Upper lobe of left lung (tissue), 6 donors: ENCODE measurements at regions not wholly inside any gene's neighbourhood (a gene's known extent, or its start where the extent isn't known, plus 50 kb on each side); places are given as distances from the start of the nearest gene placed in this dataset.

ENCODE experiments used
- ATAC-seq, 2 donors: fragments of 200-7000 bp; cut with Tn5 transposase; one replicate each; pipeline ENCODE4 v1.9.1; 2022; ENCODE audit warnings: mild to moderate bottlenecking in 2 of 2, moderate library complexity in 2 of 2; ENCODE audit not compliant: low FRiP score in 2 of 2
- DNase-seq, 2 donors: peaks; one replicate each; pipeline ENCODE4 v3.0.0-alpha.2; 2019 to 2020
- H3K27ac ChIP-seq, 4 donors: fragments of 200-600 bp; sonication (generic); one replicate each; pipeline ENCODE4 v1.5.1; 2016 to 2019
- H3K27me3 ChIP-seq, 4 donors: fragments of 200-600 bp; sonication (generic); one replicate each; pipeline ENCODE4 v1.5.1; 2017 to 2019
- H3K36me3 ChIP-seq, 4 donors: fragments of 200-600 bp; sonication (generic); one replicate each; pipeline ENCODE4 v1.5.1; 2016 to 2019
- H3K4me1 ChIP-seq, 4 donors: fragments of 200-600 bp; sonication (generic); one replicate each; pipeline ENCODE4 v1.5.1; 2018 to 2019
- H3K4me3 ChIP-seq, 4 donors: fragments of 200-600 bp; sonication (generic); one replicate each; pipeline ENCODE4 v1.5.1; 2017 to 2019; ENCODE audit warnings: mild to moderate bottlenecking in 2 of 4, moderate library complexity in 1 of 4
- H3K9me3 ChIP-seq, 4 donors: fragments of 200-600 bp; sonication (generic); one replicate each; pipeline ENCODE4 v1.5.1; 2018 to 2019
- EP300 ChIP-seq, 4 donors: sonication (generic); formaldehyde crosslinking; IDR thresholded peaks; one replicate each; pipeline ENCODE4 v1.5.1; 2017; ENCODE audit warnings: antibody characterized with exemption in 4 of 4, control low read depth in 2 of 4
- POLR2A ChIP-seq, 4 donors: fragments of 450-650 bp; IDR thresholded peaks; one replicate each; pipeline ENCODE4 v1.5.1; 2016 to 2017; ENCODE audit warnings: antibody characterized with exemption in 4 of 4, mild to moderate bottlenecking in 2 of 4
- POLR2AphosphoS5 ChIP-seq, 2 donors: sonication (generic); formaldehyde crosslinking; IDR thresholded peaks; one replicate each; pipeline ENCODE4 v1.5.1; 2017; ENCODE audit warnings: antibody characterized with exemption in 2 of 2
- WGBS, 2 donors: methylation state at CpG; one replicate each; pipeline ENCODE4 v1.1.5; 2017 to 2018; 5-methylcytosine and 5-hydroxymethylcytosine counted together
- TF ChIP-seq, protein P1 (sequence below), 6 experiments: fragments of 450-650 bp in 4 of 6; fragments of 200-600 bp in 2 of 6; sonication (generic) in 2 of 6; IDR thresholded peaks; one replicate each; pipeline ENCODE4 v1.5.1; 2016 to 2019; ENCODE audit warnings: antibody characterized with exemption in 6 of 6
- donor health status: DM: no; HTN: no; CAD: no; lungs with moderate emphysema.
- donor health status: DM: no; HTN: yes; CAD: no; lungs with severe emphysema.

GRCh38 chr1:36561361-36561724 is 78.6 kb upstream of the CSF3R start:
- Histone ChIP-seq H3K9me3 (no peaks in the 10 kb centered on the region), H3K36me3 (no peaks in the 10 kb centered on the region), H3K27ac (no peak overlapping the region), H3K27me3 (no peaks in the 10 kb centered on the region), H3K4me1 (no peaks in the 10 kb centered on the region), H3K4me3 (no peak overlapping the region)
- ATAC-seq, result no peak
- no peak for TF ChIP-seq POLR2A (IDR thresholded peaks at IDR 0.05)
- no peak for TF ChIP-seq EP300 (IDR thresholded peaks at IDR 0.05)
- no peak for TF ChIP-seq POLR2AphosphoS5 (IDR thresholded peaks at IDR 0.05)
- TF ChIP-seq, protein P1, sequence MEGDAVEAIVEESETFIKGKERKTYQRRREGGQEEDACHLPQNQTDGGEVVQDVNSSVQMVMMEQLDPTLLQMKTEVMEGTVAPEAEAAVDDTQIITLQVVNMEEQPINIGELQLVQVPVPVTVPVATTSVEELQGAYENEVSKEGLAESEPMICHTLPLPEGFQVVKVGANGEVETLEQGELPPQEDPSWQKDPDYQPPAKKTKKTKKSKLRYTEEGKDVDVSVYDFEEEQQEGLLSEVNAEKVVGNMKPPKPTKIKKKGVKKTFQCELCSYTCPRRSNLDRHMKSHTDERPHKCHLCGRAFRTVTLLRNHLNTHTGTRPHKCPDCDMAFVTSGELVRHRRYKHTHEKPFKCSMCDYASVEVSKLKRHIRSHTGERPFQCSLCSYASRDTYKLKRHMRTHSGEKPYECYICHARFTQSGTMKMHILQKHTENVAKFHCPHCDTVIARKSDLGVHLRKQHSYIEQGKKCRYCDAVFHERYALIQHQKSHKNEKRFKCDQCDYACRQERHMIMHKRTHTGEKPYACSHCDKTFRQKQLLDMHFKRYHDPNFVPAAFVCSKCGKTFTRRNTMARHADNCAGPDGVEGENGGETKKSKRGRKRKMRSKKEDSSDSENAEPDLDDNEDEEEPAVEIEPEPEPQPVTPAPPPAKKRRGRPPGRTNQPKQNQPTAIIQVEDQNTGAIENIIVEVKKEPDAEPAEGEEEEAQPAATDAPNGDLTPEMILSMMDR (IDR thresholded peaks at IDR 0.05), result no peak
- WGBS, 2 donors, result 87 to 89% methylated on average over 8 to 9 of the region's 9 CpGs
- no peak for DNase-seq

DNA sequence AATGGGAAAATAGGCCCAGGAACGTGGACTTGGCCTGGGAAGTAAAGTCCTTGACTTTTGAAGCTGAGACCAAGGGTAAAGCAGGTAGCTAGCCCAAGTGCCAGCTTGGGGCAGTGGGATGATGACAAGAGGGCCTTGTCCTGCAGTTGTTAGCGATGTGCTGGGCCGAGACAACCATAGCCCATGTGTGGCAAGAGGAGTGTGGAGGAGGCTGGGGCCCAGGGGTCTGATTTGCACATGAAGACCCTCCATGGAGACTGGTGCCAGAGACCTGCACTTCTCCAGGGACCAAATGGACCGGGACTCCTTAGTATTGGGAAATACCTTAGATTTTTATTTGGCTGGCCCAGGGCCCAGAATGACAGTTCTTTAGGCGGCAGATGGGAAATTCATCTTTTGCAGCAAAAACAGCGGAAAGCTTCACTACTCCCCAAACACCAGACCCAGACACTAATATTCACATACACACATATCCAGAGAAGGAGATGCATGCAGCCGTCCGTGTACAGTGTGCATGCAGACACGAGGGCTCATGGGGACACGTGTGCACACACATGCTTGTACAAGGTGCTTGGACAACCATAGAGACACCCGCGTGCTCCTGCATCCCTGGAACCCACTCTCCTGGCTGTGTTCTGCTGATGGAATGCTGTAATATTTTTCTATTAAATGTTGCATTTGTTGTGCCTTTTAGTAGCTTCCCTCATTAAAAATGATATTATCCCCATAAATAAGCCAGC is 78.1 kb upstream of the CSF3R start:
- no peak overlapping the region for H3K4me3 ChIP-seq
- no peaks in the 10 kb centered on the region for H3K9me3 ChIP-seq
- DNase-seq (no peak), ATAC-seq (no peak)
- H3K27ac ChIP-seq, result no peak overlapping the region
- H3K4me1 ChIP-seq, result no peaks in the 10 kb centered on the region
- H3K27me3 ChIP-seq, result no peaks in the 10 kb centered on the region
- TF ChIP-seq EP300 (IDR thresholded peaks at IDR 0.05), result no peak
- no peak for TF ChIP-seq POLR2A (IDR thresholded peaks at IDR 0.05)
- TF ChIP-seq POLR2AphosphoS5 (IDR thresholded peaks at IDR 0.05), result no peak
- TF ChIP-seq, protein P1 (IDR thresholded peaks at IDR 0.05), result no peak
- WGBS, 2 donors, result 82 to 86% methylated on average over 11 to 12 of the region's 12 CpGs
- no peaks in the 10 kb centered on the region for H3K36me3 ChIP-seq

- WGBS, 2 donors, result 89 to 94% methylated on average over 8 of the region's 8 CpGs
- no peak overlapping the region for H3K4me3 ChIP-seq
- TF ChIP-seq EP300 (IDR thresholded peaks at IDR 0.05), result no peak
- TF ChIP-seq POLR2A (IDR thresholded peaks at IDR 0.05), result no peak
- no peak for TF ChIP-seq POLR2AphosphoS5 (IDR thresholded peaks at IDR 0.05)
- TF ChIP-seq, protein P1 (IDR thresholded peaks at IDR 0.05), result no peak
- ATAC-seq (no peak), DNase-seq (no peak)
- no peaks in the 10 kb centered on the region for H3K9me3 ChIP-seq
- no peaks in the 10 kb centered on the region for H3K36me3 ChIP-seq
- no peaks in the 10 kb centered on the region for H3K27me3 ChIP-seq
- H3K27ac ChIP-seq, result no peak overlapping the region
- H3K4me1 ChIP-seq, result no peaks in the 10 kb centered on the region
Observed at GRCh38 chr1:36560177-36560576, 77.5 kb upstream of the CSF3R start.

GRCh38 chr1:36559061-36559460 is 76.3 kb upstream of the CSF3R start:
- no peak overlapping the region for H3K27ac ChIP-seq
- H3K27me3 ChIP-seq, result no peaks in the 10 kb centered on the region
- no peak for DNase-seq
- ATAC-seq, result no peak
- H3K4me1 ChIP-seq, result no peaks in the 10 kb centered on the region
- H3K4me3 ChIP-seq, result no peak overlapping the region
- H3K9me3 ChIP-seq, result no peaks in the 10 kb centered on the region
- H3K36me3 ChIP-seq, result no peaks in the 10 kb centered on the region
- TF ChIP-seq POLR2AphosphoS5 (IDR thresholded peaks at IDR 0.05), result no peak
- TF ChIP-seq, protein P1 (IDR thresholded peaks at IDR 0.05), result no peak
- TF ChIP-seq POLR2A (IDR thresholded peaks at IDR 0.05), result no peak
- no peak for TF ChIP-seq EP300 (IDR thresholded peaks at IDR 0.05)
- 62 to 76% methylated on average over 8 of the region's 8 CpGs for whole genome bisulfite sequencing, 2 donors
